IPS-20b (cell line): ENCODE measurements at regions not wholly inside any gene's neighbourhood (a gene's known extent, or its start where the extent isn't known, plus 50 kb on each side); places are given as distances from the start of the nearest gene placed in this dataset.
"Not testable (repeated sequence)": the region's sequence is repeated elsewhere in the genome, so short reads cannot be mapped to it uniquely, and the experiment has no call there.

Experiments used
- H3K27ac ChIP-seq: one replicate; pipeline ENCODE4 v1.5.1; 2013; ENCODE audit warnings: low read length
- H3K27me3 ChIP-seq: 2 replicates; pipeline ENCODE4 v1.6.1; 2013; ENCODE audit warnings: mild to moderate bottlenecking, low read length, inconsistent platforms; ENCODE audit not compliant: insufficient read depth
- H3K36me3 ChIP-seq: 2 replicates; pipeline ENCODE4 v1.6.1; 2013; ENCODE audit warnings: low read depth, mild to moderate bottlenecking, inconsistent platforms, low read length, moderate library complexity; ENCODE audit not compliant: insufficient read depth
- H3K4me1 ChIP-seq: 2 replicates; pipeline ENCODE4 v1.6.1; 2013; ENCODE audit warnings: mild to moderate bottlenecking, control low read depth, inconsistent platforms, low read length, moderate library complexity; ENCODE audit not compliant: insufficient read depth
- H3K4me3 ChIP-seq: 2 replicates; pipeline ENCODE4 v1.5.1; 2013; ENCODE audit warnings: mild to moderate bottlenecking, low read length, inconsistent platforms
- H3K9ac ChIP-seq: 2 replicates; pipeline ENCODE4 v1.6.1; 2013; ENCODE audit warnings: low read depth, mild to moderate bottlenecking, inconsistent platforms, low read length, moderate library complexity
- H3K9me3 ChIP-seq: 2 replicates; pipeline ENCODE4 v1.6.1; 2013; ENCODE audit warnings: mild to moderate bottlenecking, low read depth, low read length, inconsistent platforms; ENCODE audit not compliant: insufficient read depth

GRCh38 chr4:188971125-188971524, 831.9 kb downstream of the TRIML1 start:
- no peak overlapping the region for H3K4me3 ChIP-seq
- no peaks in the 10 kb centered on the region for H3K27me3 ChIP-seq
- H3K4me1 ChIP-seq: peaks cover 8% of the 10 kb centered on the region
- peaks cover 6% of the 10 kb centered on the region; the same call in 1 of the 2 replicates for H3K9me3 ChIP-seq
- H3K36me3 ChIP-seq: no peaks in the 10 kb centered on the region
- H3K27ac ChIP-seq: no peak overlapping the region
- no peak overlapping the region for H3K9ac ChIP-seq

DNA sequence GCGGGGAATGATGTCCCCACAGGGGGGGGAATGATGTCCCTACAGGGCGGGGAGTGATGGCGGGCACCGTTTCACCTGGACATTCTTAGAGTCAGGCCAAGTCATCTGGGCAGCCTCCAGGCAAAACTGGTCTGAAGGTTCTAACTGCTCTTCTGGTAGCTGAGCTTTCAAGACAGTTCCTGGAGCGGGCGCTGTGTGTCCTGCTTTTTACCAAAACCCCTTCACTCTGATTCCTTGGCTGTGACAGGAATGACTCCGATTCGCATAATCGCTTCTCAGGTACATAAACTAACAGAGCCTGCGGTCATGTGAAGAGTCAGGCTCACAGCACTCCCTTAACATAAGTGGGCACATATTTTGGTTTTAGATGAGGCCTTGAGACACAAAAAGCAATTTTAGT, 836.0 kb downstream of the TRIML1 start:
- H3K9me3 ChIP-seq: peaks cover 6% of the 10 kb centered on the region; the same call in 1 of the 2 replicates
- peak overlapping the region; percentile 81; the same call in 1 of the 2 replicates for H3K9ac ChIP-seq
- no peaks in the 10 kb centered on the region for H3K36me3 ChIP-seq
- no peaks in the 10 kb centered on the region for H3K27me3 ChIP-seq
- H3K4me3 ChIP-seq: no peak overlapping the region
- H3K27ac ChIP-seq: peak overlapping the region; percentile 78
- H3K4me1 ChIP-seq: peaks cover 25% of the 10 kb centered on the region

- Histone ChIP-seq H3K4me1 (peaks cover 25% of the 10 kb centered on the region), H3K27ac (peak overlapping the region; percentile 78), H3K4me3 (peak overlapping the region; percentile 47), H3K9ac (peak overlapping the region; percentile 81), H3K27me3 (no peaks in the 10 kb centered on the region), H3K9me3 (peaks cover 5% of the 10 kb centered on the region; the same call in 1 of the 2 replicates), H3K36me3 (no peaks in the 10 kb centered on the region)
Observed at GRCh38 chr4:188976644-188977115, 837.4 kb downstream of the TRIML1 start.

- Histone ChIP-seq H3K4me1 (peaks cover 25% of the 10 kb centered on the region), H3K27ac (peak overlapping the region; percentile 34), H3K9ac (peak overlapping the region; percentile 26; the same call in 1 of the 2 replicates)
- not testable (repeated sequence) for H3K36me3 ChIP-seq, H3K4me3 ChIP-seq, H3K9me3 ChIP-seq, H3K27me3 ChIP-seq
Observed at GRCh38 chr4:188977232-188977631, 838.0 kb downstream of the TRIML1 start.

DNA sequence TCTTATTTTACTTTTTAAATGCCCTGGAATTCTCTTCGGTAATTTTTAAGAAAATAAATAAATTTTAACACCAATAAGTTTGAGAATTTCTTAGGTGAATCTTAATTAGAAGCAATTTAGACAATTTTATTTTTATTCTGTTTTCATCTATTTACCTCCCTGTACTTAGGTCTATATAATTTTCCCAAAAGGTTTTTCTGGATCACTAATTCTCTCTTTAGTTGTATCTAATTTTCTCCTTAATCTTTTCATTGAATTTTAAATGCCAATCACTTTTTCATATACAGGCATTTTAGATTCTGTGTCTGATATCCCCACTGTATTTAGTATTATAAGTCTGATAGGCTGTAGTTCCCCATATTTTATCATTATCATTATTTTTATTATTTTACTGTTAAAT, 845.3 kb downstream of the TRIML1 start:
- Histone ChIP-seq H3K9ac (no peak overlapping the region), H3K36me3 (no peaks in the 10 kb centered on the region), H3K9me3 (no peaks in the 10 kb centered on the region; the same call in 1 of the 2 replicates), H3K27me3 (no peaks in the 10 kb centered on the region), H3K27ac (no peak overlapping the region), H3K4me3 (no peak overlapping the region), H3K4me1 (no peaks in the 10 kb centered on the region)

DNA sequence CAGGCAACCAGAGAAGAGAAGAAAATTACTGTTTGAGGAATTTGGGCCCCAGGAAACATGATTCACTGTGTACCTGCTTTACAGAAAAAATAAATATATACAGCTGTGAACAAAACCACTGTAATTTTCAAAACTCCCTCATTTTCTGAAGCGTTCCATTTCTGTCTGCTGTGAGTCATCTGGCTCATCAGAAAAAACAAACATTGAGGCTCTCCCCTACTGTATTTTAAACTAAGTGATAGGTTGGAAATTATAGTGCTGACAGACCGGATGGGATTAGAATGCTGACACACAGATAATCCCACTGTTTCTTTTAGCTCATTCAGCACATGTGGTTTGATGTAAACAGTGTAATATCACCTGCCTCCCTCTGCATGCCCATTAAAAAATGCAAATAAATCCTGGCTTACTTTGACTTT, 847.0 kb downstream of the TRIML1 start:
- Histone ChIP-seq H3K27ac (no peak overlapping the region), H3K9me3 (no peaks in the 10 kb centered on the region; the same call in 1 of the 2 replicates), H3K9ac (no peak overlapping the region), H3K4me1 (no peaks in the 10 kb centered on the region), H3K27me3 (no peaks in the 10 kb centered on the region), H3K36me3 (no peaks in the 10 kb centered on the region), H3K4me3 (no peak overlapping the region)

GRCh38 chr4:188987011-188987410, 847.8 kb downstream of the TRIML1 start:
- H3K9me3 ChIP-seq: no peaks in the 10 kb centered on the region; the same call in 1 of the 2 replicates
- no peaks in the 10 kb centered on the region for H3K4me1 ChIP-seq
- no peaks in the 10 kb centered on the region for H3K27me3 ChIP-seq
- H3K9ac ChIP-seq: no peak overlapping the region
- H3K36me3 ChIP-seq: no peaks in the 10 kb centered on the region
- H3K4me3 ChIP-seq: no peak overlapping the region
- no peak overlapping the region for H3K27ac ChIP-seq

DNA sequence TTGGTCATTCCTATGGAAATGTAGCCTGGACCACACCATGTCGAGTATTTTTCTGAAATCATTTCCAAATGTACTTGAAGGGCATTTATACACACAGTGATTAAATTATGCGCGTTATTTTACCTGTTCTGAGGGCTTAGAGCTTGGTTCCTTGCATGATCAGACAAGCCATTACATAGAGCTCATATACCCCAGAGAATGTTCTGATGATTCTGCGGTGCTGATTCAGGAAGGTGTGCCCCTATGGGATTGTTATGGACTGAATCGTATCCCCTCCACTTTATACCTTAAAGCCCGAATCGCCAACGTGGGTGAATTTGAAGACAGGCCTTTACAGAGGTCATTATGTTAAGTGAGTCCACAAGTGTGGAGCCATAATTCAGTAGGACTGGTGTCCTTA, 848.9 kb downstream of the TRIML1 start:
- H3K27me3 ChIP-seq: no peaks in the 10 kb centered on the region
- H3K4me1 ChIP-seq: no peaks in the 10 kb centered on the region
- no peak overlapping the region for H3K9ac ChIP-seq
- no peaks in the 10 kb centered on the region for H3K36me3 ChIP-seq
- no peaks in the 10 kb centered on the region; the same call in 1 of the 2 replicates for H3K9me3 ChIP-seq
- no peak overlapping the region for H3K27ac ChIP-seq
- no peak overlapping the region for H3K4me3 ChIP-seq

DNA sequence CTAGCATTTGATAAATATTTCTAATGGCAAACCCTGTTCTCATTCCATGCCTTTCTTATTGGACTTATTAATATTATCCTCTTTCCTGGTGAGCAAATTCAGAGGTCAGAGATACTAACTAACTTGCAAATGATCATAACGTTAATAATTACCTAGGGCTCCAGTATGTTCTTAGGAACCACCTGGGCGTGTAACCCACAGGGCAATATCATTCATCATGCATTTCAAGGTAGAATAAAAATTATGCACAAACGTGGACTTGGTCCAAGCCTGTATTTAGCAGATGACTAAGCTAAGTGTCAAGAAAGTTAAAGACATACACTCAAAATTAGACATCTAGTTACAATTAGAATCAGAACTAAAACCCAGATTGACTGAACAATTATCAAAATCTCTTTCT, 850.1 kb downstream of the TRIML1 start:
- no peaks in the 10 kb centered on the region for H3K27me3 ChIP-seq
- no peak overlapping the region for H3K27ac ChIP-seq
- H3K36me3 ChIP-seq: no peaks in the 10 kb centered on the region
- no peaks in the 10 kb centered on the region; the same call in 1 of the 2 replicates for H3K9me3 ChIP-seq
- H3K4me3 ChIP-seq: no peak overlapping the region
- H3K9ac ChIP-seq: no peak overlapping the region
- no peaks in the 10 kb centered on the region for H3K4me1 ChIP-seq

DNA sequence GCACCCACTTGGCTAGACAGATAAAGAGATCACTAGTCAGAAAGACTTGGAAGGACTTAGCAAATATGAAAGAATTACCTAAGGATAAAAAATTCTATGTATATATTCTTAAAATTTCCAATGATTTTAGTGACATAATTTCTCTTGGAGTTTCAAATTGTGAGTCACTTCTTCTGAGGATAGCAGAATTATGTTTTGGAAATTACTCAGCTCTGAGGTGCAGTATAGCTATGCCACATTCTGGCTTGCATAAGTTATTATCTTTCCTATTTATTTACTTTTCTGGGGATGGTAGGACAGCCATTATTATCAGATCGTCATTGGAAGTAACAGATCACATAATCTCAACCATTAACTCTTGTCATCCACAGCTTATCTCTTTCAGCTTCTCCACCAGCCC, 853.5 kb downstream of the TRIML1 start:
- Histone ChIP-seq H3K4me1 (no peaks in the 10 kb centered on the region), H3K4me3 (no peak overlapping the region), H3K9me3 (no peaks in the 10 kb centered on the region), H3K27ac (no peak overlapping the region), H3K36me3 (no peaks in the 10 kb centered on the region), H3K9ac (no peak overlapping the region), H3K27me3 (no peaks in the 10 kb centered on the region)

- Histone ChIP-seq H3K27me3 (no peaks in the 10 kb centered on the region), H3K27ac (no peak overlapping the region), H3K4me3 (no peak overlapping the region), H3K9me3 (no peaks in the 10 kb centered on the region), H3K4me1 (no peaks in the 10 kb centered on the region), H3K9ac (no peak overlapping the region), H3K36me3 (no peaks in the 10 kb centered on the region)
Observed at GRCh38 chr4:188993871-188994270, 854.6 kb downstream of the TRIML1 start.

- no peaks in the 10 kb centered on the region; the same call in 1 of the 2 replicates for H3K9me3 ChIP-seq
- no peaks in the 10 kb centered on the region for H3K4me1 ChIP-seq
- H3K4me3 ChIP-seq: no peak overlapping the region
- H3K9ac ChIP-seq: no peak overlapping the region
- no peaks in the 10 kb centered on the region for H3K27me3 ChIP-seq
- no peaks in the 10 kb centered on the region for H3K36me3 ChIP-seq
- H3K27ac ChIP-seq: no peak overlapping the region
Observed at GRCh38 chr4:189001283-189001970, 862.2 kb downstream of the TRIML1 start.
